Right atrium auricular region (tissue), 2 donors: ENCODE measurements at regions not wholly inside any gene's neighbourhood (a gene's known extent, or its start where the extent isn't known, plus 50 kb on each side); places are given as distances from the start of the nearest gene placed in this dataset.

Experiments
- DNase-seq: peaks from one replicate; pipeline ENCODE4 v3.0.0-alpha.2; 2019; ENCODE audit warnings: low spot score
- H3K27ac ChIP-seq, 2 donors: fragments of 200-600 bp; sonication (generic); 1 replicate in 1 of 2; 2 replicates in 1 of 2; pipeline ENCODE4 v1.5.1; 2016 to 2019
- H3K27me3 ChIP-seq, 2 donors: fragments of 200-600 bp; sonication (generic); one replicate each; pipeline versions ENCODE4 v1.5.1 to v1.6.0; 2017 to 2019
- H3K36me3 ChIP-seq: fragments of 200-600 bp; sonication (generic); one replicate; pipeline ENCODE4 v1.5.1; 2016
- H3K4me1 ChIP-seq, 2 donors: fragments of 200-600 bp; sonication (generic); one replicate each; pipeline versions ENCODE4 v1.5.1 to v1.6.0; 2017 to 2019
- H3K4me3 ChIP-seq, 2 donors: fragments of 200-600 bp; sonication (generic); 1 replicate in 1 of 2; 2 replicates in 1 of 2; pipeline ENCODE4 v1.5.1; 2017 to 2019; ENCODE audit warnings: mild to moderate bottlenecking in 1 of 2, moderate library complexity in 1 of 2
- H3K9me3 ChIP-seq, 2 donors: fragments of 200-600 bp; sonication (generic); one replicate each; pipeline ENCODE4 v1.5.1; 2019
- TF ChIP-seq, protein P1 (sequence below), 2 donors: fragments of 200-600 bp; sonication (generic); IDR thresholded peaks; one replicate each; pipeline ENCODE4 v1.5.1; 2019; ENCODE audit warnings: antibody characterized with exemption in 2 of 2

DNA sequence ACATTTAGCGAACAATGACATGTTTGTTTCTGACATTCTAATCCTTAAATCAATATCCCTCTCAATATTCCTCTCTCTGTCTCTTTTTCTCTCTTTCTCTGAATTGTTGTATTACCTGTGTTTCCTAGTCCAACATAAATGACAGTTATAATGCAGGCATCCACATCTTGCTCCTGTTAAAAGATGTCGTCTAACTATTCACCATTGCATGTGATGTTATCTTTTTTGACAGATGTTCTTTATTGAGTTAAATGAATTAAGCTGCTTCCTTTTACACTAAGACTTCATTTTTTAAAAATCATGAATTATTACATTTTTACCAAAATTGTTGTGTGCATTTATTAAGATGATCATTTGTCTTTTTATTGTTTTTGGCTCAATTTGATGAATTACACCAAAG, 527.5 kb downstream of the PRR16 start:
- no peak for DNase-seq
- Histone ChIP-seq H3K27ac (no peak overlapping the region), H3K9me3 (no peaks in the 10 kb centered on the region), H3K4me3 (no peak overlapping the region), H3K36me3 (no peaks in the 10 kb centered on the region), H3K27me3 (no peaks in the 10 kb centered on the region), H3K4me1 (no peaks in the 10 kb centered on the region)
- TF ChIP-seq, protein P1, sequence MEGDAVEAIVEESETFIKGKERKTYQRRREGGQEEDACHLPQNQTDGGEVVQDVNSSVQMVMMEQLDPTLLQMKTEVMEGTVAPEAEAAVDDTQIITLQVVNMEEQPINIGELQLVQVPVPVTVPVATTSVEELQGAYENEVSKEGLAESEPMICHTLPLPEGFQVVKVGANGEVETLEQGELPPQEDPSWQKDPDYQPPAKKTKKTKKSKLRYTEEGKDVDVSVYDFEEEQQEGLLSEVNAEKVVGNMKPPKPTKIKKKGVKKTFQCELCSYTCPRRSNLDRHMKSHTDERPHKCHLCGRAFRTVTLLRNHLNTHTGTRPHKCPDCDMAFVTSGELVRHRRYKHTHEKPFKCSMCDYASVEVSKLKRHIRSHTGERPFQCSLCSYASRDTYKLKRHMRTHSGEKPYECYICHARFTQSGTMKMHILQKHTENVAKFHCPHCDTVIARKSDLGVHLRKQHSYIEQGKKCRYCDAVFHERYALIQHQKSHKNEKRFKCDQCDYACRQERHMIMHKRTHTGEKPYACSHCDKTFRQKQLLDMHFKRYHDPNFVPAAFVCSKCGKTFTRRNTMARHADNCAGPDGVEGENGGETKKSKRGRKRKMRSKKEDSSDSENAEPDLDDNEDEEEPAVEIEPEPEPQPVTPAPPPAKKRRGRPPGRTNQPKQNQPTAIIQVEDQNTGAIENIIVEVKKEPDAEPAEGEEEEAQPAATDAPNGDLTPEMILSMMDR (IDR thresholded peaks at IDR 0.05): no peak

GRCh38 chr5:120994112-120994511, 530.0 kb downstream of the PRR16 start:
- TF ChIP-seq, protein P1 (IDR thresholded peaks at IDR 0.05): no peak
- no peak for DNase-seq
- H3K4me1 ChIP-seq: no peaks in the 10 kb centered on the region
- H3K4me3 ChIP-seq: no peak overlapping the region
- no peak overlapping the region for H3K27ac ChIP-seq
- no peaks in the 10 kb centered on the region for H3K9me3 ChIP-seq
- H3K27me3 ChIP-seq: no peaks in the 10 kb centered on the region
- H3K36me3 ChIP-seq: no peaks in the 10 kb centered on the region

- H3K4me3 ChIP-seq: no peak overlapping the region
- no peak overlapping the region for H3K27ac ChIP-seq
- TF ChIP-seq, protein P1 (IDR thresholded peaks at IDR 0.05): no peak
- no peak for DNase-seq
- H3K4me1 ChIP-seq: no peaks in the 10 kb centered on the region
- H3K9me3 ChIP-seq: no peaks in the 10 kb centered on the region
- H3K27me3 ChIP-seq: no peaks in the 10 kb centered on the region
- no peaks in the 10 kb centered on the region for H3K36me3 ChIP-seq
Observed at GRCh38 chr5:120999550-120999949, 535.5 kb downstream of the PRR16 start.

- Histone ChIP-seq H3K4me1 (no peaks in the 10 kb centered on the region), H3K36me3 (no peaks in the 10 kb centered on the region), H3K9me3 (no peaks in the 10 kb centered on the region), H3K27ac (no peak overlapping the region), H3K27me3 (no peaks in the 10 kb centered on the region), H3K4me3 (no peak overlapping the region)
- TF ChIP-seq, protein P1 (IDR thresholded peaks at IDR 0.05): no peak
- no peak for DNase-seq
Observed at GRCh38 chr5:121006217-121006616, 542.1 kb downstream of the PRR16 start.

- H3K27me3 ChIP-seq: no peaks in the 10 kb centered on the region
- TF ChIP-seq, protein P1 (IDR thresholded peaks at IDR 0.05): no peak
Observed at GRCh38 chr5:121008041-121008440, 543.9 kb downstream of the PRR16 start.

DNA sequence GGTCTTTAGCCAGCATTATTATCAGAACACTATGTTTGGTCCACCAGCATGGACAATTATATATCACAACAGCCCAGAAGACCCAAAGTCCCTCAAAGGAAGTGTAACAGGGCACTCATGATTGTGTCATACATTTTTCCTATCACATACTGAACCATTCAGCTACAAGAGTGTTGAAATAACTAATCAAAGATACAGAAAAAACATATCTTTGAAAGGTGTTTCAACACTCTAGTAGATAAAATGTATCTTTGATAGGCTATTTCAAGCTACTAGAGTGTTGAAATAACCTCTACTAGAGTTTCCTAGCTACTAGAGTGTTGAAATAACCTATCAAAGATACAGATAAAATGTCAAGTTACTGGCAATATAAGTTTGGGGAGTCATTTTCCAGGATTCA, 545.0 kb downstream of the PRR16 start:
- Histone ChIP-seq H3K27ac (no peak overlapping the region), H3K4me3 (no peak overlapping the region), H3K4me1 (no peaks in the 10 kb centered on the region), H3K27me3 (no peaks in the 10 kb centered on the region), H3K9me3 (no peaks in the 10 kb centered on the region), H3K36me3 (no peaks in the 10 kb centered on the region)
- TF ChIP-seq, protein P1 (IDR thresholded peaks at IDR 0.05): no peak
- DNase-seq: no peak

More at GRCh38 chr5:121008041-121008440, 543.9 kb downstream of the PRR16 start:
- Histone ChIP-seq H3K9me3 (no peaks in the 10 kb centered on the region), H3K27ac (no peak overlapping the region), H3K36me3 (no peaks in the 10 kb centered on the region), H3K4me1 (no peaks in the 10 kb centered on the region), H3K4me3 (no peak overlapping the region)
- no peak for DNase-seq
